Neural progenitor cell (in vitro differentiated cells): ENCODE measurements at regions not wholly inside any gene's neighbourhood (a gene's known extent, or its start where the extent isn't known, plus 50 kb on each side); places are given as distances from the start of the nearest gene placed in this dataset.

Source experiments
- CTCF ChIP-seq: fragments of 200-600 bp; sonication (generic); IDR thresholded peaks from 2 replicates; pipeline ENCODE4 v1.5.1; 2017; ENCODE audit warnings: antibody characterized with exemption, mild to moderate bottlenecking
- EZH2 ChIP-seq: fragments of 200-600 bp; sonication (generic); IDR thresholded peaks from 2 replicates; pipeline ENCODE4 v1.6.1; 2017; ENCODE audit warnings: antibody characterized with exemption, mild to moderate bottlenecking, moderate library complexity

- TF ChIP-seq CTCF (no peak), EZH2 (no peak)
Observed at GRCh38 chr7:24175603-24176002, 108.4 kb upstream of the NPY start.
